ENCODE measurements at regions not wholly inside any gene's neighbourhood (a gene's known extent, or its start where the extent isn't known, plus 50 kb on each side); places are given as distances from the start of the nearest gene placed in this dataset.

DNA sequence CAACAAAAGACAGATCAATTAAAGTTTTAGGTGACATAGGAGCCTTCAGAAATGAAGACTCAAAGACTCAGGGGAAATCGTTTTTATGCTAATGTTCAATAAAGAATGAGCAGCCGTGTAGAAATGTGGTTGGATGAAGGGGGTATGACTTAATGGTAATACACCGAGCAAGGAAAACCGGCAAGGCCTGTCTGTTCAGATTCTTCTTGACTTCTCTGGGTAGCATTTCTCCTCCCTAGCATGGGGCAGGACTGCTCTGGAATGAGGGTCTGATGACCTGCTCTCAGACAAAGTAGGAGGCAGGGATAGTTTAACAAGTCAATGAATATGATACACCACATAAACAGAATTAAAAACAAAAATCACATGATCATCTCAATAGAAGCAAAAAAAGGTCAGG is 487.4 kb downstream of the ZNF608 start:
- no peak for DNase-seq

DNA sequence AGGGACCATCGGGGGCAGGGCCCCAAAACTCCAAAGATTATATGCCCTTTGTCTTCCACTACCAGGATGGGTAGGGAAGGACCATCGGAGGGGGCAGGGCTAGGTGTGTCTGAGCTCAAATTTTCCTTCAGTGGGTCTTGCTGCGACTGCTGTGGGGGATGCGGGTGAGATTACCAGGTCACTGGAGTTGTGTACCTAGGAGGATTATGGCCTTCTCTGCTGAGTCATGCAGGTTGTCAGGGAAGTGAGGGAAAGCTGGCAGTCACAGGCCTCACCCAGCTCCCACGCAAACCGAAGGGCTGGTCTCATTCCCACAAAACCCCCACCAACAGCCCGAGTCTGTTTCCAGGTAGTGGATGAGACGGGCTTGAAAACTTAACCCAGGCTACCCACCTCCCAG is 489.4 kb downstream of the ZNF608 start:
- no peak for DNase-seq

DNA sequence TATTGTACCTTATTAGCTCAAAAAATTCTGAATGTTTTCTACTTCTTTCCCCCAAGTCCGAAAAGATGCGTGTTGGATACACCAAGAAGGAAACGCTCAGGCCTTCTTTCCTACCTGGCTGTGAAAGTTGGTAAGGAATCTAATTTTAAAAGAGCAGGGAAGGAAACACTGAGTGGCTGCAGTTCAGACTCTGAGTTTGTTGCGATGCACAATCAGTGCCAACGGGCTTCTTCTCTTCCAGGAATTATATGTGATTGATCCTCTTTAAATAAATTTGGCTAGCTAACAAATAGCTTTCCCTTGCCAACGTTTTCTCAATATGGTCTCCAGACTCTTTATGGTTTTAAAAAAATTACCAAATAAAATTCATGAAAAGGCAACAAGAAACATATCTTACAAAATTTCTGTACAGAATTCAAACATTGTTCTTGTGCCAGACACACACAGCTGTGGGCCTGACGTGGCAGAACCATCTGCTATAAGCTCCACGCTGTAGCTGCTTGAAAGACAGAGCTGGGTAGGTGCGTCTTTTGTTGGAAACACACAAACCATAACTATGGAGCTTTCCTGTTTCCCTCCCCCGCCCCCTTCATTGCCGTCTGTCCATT is 493.1 kb downstream of the ZNF608 start:
- no peak for DNase-seq

DNA sequence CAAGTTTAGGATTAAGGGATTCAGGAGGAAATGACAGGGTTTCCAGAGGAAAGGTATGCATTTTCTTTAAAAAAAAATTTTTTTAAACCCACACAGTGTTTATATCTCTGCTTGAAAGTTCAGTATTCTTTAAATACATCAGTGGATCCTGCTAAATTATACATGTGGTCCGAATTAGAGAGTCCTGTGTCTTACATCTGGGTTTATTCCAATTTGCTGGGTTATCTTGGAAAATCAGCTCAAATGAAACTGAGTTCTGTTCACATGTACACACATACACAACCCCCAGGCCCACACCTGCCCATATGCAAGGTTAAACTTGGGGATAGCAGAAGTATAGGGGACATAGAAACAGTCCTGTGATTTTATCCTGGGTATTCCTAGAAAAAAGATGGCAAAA is 493.7 kb downstream of the ZNF608 start:
- no peak for DNase-seq

DNA sequence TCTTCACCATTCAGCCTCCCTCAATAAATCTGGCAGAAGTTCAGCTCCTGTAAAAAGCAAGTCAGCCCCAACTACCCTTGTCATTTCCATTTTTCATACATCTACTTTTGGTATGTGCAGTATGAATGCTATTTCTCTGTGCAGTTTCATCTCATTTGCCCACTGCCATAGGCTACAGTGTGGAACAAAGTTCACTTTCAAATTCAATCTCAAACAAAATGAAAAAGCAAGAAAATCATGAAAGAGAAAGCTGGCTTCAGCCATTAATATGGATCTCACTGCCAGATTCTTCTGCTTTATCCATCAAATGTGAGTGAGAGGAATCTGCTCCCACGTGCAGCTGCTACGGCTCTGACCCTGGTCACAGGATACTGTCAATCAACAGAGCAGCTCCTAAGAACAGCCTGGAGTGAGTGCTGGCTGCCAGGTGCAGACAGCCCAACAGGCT is 494.2 kb downstream of the ZNF608 start:
- no peak for DNase-seq

DNA sequence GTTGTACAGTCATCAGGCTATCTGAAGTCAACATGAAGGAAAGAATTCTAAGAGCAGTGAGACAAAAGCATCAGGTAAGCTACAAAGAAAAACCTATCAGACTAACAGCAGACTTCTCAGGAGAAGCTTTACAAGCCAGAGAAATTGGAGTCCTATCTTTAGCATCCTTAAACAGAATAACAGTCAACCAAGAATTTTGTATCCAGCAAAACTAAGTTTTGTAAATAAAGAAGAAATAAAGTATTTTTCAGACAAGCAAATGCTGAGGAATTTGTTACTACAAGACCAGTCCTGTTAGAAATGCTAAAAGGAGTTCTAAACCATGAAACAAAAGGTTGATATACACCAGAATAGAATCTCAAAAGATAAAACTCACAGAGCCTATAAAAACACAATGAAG is 501.2 kb downstream of the ZNF608 start:
- no peak for DNase-seq

DNA sequence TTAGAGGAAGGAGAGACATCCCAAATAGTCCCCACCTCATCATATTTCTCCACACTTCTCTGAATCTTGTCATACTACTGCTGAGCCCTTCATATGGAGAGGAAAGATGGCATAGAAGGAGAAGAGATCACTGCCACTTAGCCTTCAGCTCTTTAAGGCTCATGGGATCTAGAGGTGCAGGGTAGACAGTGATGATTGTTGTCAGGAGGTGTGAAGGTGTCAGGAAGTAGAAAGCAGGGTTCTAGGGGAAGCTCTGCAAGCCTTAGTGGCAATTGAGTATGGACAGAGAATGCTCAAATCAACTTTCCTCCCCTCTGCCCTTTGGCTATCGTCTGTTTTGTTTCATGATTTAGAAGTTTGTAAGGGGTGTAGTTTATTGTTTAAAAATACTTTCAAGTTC is 505.7 kb downstream of the ZNF608 start:
- DNase-seq: no peak

DNA sequence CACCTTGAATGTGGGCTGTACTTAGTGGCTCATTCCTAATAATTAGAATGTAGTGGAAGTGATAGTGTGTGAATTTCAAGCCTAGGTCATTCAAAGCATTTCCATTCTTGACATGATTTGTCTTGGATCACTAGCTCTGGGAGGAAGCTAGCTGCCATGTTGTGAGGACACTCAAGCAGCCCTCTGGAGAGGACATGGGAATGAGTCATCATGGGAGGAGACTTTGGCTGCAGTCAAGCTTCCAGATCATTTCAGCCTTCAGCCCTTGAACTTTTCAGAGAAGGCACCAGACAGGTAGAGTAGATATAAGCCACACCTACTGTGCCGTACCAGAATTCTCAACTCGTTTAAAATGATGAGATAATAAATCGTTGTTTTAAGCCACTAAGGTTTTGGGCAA is 506.9 kb downstream of the ZNF608 start:
- no peak for DNase-seq

DNA sequence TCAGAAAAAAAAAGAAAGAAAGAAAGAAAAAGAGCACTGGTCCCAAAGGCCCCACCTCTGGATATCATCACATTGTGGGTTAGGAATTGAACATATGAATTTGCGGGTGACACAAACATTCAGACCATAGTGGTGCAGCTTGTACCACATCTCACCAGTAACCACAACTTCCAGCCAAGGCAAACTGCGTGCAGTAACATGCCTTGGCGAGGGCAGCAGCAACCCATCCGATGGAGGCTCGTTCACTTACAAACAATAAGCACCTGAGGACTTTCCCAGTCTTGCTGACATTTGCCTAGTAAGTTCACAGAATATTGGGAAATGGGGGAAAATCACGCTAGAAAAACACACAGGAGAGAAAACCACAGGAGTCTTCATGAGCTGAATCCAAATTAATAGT is 508.1 kb downstream of the ZNF608 start:
- no peak for DNase-seq

DNA sequence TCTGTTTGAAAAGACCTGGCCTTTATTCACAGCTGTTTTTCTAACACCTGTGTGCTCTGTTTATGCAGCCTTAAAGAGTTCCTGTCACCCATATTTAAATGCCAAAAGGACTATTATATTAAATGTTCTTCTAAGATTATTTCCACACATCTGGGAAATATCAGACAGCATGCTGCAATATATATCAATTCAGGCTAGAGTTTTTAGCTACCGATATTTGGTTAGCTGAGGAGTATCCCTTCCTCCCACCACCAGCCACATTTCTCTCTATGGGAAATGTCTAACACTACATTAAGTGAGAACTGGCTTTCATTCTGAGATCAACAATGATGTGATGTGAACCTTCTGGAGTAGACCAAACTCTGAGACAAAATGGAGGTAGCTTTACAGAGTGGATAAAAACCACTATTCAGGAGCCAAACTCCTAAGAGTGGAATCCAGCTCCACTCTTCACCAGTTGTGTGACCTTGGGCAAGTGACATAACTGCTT is 509.2 kb downstream of the ZNF608 start:
- no peak for DNase-seq

DNA sequence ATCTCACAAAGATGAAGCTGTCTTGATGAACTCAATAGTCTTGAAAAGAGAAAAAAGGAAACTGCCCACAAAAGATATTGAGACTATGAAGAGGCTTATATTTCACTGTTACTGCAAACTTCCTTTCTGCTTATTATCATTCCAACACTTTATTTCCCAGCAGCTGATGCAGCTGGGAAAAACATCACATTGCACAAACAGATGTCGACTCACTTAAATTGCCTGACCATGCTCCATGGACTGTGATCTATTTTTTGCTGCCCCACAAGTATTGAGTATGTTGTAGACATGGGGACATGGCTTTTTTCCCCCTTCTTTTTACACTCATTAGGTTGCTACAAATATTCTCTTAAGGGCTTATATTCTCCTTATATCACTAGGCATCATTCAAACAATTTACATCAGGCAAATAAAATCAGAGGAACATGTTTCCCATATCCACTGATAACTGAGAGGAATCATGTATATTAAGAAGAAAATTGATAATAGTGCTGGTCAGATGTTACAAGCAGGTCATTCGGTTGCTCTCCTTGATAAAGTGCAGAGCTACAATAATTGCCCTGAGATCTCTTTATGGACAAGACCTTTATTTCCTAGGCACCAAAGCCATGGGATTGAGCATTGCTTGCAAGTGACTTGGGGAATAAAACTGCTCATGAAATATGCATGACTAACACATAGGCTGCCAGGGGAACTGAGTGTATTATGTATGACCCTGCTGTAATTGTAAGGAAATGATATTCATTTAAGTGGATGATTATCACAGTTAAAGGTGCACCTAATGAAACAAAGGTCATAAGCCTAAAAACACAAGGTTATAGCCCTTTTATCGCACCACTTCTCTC is 509.9 kb downstream of the ZNF608 start:
- DNase-seq: no peak

DNA sequence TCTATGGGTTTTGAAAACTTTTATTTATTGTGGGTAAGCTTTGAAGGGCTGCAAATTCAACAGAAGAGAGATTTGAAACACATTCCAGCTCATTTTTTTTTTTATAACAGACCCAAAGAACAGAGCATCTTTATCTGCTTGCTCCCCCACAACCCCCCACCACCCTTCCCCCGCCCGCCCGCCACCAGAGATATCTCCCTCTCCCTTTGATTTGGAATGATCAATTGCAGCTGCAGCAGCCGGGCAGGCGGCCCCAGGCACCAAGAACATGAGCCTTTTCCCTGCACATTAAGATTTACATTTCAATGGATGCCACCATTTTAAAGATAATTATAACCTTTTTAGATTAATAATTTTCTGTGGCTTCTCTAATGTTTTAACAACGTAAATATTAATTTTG is 510.9 kb downstream of the ZNF608 start:
- DNase-seq: no peak

DNA sequence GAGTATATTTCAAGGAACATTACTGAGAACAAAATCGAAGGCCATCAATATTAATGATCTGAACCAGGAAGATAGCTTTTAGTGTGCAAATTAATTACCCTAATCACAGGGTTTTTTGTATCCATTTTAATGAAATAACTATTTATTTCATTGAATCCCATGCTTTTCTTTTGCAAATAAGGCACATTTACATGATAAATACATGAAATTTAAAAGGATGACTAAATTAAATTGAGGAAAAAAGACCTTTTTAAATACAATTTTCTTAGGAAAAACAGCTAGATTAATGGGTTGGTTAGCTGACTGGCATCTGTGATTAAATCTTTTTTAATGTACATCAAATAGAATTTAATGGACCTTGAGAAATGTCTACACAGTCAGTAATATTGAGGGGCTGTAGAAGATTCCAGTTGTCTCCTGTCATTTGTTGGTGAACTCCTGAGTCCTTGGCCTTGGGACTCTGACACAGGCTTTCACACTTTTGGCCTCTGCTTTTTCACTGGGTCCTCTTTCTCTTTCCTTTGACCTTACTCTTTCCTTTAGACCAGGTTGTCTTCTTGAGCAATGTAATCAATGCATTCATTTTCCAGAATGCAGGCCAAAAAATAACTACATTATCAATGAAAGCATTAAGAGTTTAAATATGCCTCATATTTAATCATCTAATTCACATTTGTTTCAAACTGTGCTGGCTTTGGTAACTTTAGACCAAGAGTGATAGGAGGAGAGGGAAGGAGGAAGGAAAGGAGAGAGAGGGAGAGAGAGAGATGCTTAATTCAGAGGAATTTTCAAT is 511.5 kb downstream of the ZNF608 start:
- no peak for DNase-seq

DNA sequence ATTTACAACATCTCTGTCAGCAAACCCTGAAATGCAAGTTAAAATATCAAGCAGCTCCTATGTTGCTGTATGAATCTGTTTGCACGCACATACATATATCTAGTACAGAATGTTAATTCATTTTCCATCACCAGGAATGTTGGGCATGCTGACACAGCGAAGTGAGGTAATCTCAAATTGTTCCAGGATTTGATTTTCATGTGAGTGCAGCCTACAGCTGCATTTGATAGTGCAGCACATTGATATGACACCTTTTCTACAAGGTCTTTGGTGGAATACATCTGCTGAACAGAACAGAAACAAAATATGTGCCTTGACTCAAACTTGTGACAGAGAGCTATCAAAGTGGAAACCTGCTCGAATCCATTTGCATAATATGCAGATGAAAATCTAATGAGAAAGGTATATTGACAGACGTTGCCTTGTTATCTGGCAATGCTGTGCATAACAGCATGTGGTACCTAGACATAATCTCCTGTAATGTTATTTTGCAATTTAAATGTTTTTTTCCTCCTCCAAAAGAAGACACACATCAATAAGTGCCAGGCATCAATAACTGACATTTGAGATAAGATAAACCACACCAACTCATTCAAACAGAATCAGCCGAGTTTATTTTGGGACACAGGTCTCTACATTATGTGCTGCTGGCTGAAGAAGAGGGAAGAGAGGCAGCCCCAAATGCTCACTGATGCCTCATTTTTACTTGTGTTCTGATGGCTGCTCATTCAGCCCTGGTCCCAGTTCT is 512.2 kb downstream of the ZNF608 start:
- DNase-seq: no peak

DNA sequence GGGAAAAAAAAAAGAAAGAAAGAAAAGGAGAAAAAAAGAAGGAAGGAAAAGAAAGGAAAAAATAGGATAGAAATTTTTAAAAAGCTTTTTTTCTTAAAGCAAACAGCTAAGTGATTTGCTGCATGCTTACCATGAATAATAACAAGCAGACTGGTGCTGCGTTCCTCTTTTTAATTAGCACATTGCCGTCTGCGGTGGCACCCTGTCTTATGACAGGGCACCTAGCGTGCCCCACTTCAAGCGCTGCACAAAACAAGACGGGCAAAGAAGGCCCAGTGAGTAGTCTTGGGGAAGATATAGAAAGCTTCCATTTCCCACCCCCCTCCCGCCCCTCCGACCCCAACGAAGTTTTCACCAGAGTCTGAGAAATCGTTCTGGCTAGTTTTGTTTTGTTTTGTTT is 513.9 kb downstream of the ZNF608 start:
- no peak for DNase-seq

DNA sequence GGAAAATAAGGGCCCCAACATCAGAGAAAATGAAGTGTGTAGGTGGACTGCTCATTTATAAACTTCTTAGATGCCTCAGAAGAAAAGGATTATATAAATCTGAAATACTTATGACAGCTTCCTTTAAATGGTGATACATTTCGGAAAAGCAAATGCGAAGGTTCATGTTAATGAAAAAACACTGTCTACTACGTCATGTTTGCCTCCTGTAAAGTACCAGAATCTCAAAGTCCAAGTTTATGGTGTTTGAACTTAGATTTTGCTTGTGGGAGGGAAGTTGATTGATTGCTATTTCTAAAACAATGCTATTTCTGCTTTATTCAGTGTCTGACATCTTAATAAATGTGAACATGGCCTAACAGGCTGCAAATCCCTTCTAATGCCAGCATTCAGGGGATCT is 514.6 kb downstream of the ZNF608 start:
- DNase-seq: no peak

DNA sequence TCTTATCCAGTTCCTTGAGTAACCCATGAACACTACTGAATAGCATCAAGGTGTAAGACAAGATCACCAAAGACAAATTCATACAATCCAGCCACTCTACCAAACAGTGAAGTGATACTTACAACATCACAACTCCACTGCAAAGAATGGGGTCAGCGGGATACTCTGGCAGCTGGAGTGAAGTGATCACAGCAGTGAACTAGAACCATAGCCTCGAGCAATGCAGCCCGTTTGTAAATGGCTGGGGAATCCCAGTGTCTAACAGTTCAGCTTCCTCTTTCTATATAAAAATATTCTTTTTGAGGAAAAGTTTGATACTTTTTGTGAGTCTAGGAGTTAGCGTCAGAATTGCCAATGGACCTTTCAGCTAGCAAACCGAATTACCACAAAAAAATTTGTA is 515.2 kb downstream of the ZNF608 start:
- no peak for DNase-seq

DNA sequence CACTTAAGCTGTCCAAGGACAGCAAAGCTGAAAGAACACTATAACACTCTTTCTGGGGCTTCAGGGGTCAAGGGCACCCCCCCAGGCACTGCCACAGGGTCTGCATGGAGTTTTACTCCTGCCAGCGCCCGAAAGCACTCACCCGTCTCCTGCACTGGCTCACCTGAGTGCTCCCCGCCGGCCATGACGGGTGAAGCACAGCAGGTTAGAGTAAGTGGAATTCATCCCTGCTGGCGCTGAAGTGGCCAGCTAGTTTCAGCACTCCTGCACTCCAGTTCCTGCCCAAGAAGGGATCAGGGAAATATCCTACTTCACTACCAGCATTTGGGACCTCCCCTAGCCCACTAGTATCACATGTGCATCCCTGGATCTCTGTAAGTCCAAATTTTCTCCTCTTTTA is 516.0 kb downstream of the ZNF608 start:
- DNase-seq: no peak

DNA sequence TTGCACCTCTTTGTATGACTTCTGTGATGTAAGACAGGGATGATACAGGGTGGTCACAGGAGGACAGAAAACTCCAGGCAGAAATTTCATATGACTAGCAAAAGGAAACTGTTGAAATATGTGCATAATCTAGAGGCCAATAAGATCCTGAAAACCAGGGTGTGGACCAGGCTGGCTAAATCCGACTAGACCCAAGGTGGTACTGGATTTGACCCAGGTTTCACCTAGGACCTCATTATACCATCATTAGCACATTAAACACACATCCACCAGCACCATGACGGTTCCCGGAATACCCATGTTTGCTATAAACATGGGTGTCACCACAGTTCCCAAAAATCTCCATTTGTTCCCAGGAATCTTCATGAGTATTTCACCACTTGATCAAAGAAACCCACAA is 517.1 kb downstream of the ZNF608 start:
- no peak for DNase-seq

DNA sequence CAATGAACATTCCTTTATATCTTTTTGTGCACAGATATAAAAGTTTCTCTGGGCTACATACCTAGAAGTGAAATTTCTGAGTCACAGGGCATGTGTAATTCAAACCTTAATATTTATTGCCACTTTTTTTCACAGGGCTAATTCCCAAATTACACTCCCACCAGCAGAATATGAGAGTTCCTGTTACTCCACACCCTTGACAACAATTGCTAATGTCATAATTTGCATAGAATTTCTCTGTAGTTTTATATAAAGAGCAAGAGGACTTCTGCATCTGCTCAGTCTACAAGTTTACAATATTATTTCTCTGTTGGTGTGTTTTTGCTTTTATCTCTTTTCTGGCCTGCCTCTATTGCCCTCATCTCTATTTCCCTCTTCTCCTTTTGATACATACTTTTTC is 518.5 kb downstream of the ZNF608 start:
- no peak for DNase-seq

DNA sequence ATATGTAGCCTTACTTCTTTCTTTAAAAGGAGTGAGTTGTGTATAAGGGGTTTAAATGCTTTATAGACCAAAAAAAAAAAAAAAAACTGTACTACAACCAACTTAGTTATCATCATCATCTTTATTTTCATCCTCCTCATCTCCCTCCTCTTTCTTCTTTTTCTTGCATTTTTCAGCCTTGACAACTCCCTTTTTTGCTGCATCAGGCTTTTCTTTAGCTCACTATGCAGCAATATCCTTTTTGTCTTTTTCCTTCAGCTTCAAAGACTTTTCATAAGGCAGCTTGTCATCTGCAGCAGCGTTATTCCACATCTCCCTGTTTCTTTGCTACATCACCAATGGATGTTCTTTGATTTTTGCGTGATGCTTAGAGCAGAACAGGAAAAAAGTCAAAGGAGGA is 526.0 kb downstream of the ZNF608 start:
- no peak for DNase-seq

DNA sequence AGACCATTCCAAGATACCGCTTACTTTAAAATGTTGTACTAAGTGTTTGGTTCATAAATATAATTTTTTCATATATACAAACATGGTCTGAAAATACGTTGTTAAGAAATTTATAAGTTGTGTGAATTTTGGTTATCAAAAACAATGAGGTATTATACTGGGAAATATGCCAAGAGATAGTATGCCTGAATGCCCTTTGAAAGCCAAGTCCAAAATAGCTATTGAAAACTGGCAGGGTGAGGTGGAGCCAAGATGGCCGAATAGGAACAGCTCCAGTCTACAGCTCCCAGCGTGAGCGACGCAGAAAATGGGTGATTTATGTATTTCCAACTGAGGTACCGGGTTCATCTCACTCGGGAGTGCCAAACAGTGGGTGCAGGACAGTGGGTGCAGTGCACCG is 533.5 kb downstream of the ZNF608 start:
- DNase-seq: no peak
